ENCODE measurements at regions not wholly inside any gene's neighbourhood (a gene's known extent, or its start where the extent isn't known, plus 50 kb on each side); places are given as distances from the start of the nearest gene placed in this dataset.

- no peak for DNase-seq
Observed at GRCh38 chr15:96538491-96538890, 208.0 kb downstream of the NR2F2 start.

DNA sequence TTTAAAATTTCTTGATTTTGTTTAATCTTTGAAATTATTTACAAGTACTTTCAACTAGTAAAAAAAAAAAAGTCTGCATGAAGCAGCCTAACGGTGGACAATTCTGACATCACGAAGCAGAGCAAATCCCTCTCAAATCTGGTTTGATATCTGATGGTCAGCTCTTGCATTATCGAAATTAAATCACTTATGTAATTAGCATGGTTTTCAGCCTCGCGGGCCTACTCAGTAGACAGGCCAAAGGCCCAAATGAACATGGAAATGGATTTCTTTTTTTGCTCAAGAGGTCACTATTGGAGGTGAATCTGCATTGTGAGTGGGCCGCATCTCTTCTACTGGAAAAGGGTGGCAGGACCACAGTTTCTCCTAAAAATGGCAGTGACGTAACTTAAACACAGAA, 209.8 kb downstream of the NR2F2 start:
- DNase-seq = no peak

DNA sequence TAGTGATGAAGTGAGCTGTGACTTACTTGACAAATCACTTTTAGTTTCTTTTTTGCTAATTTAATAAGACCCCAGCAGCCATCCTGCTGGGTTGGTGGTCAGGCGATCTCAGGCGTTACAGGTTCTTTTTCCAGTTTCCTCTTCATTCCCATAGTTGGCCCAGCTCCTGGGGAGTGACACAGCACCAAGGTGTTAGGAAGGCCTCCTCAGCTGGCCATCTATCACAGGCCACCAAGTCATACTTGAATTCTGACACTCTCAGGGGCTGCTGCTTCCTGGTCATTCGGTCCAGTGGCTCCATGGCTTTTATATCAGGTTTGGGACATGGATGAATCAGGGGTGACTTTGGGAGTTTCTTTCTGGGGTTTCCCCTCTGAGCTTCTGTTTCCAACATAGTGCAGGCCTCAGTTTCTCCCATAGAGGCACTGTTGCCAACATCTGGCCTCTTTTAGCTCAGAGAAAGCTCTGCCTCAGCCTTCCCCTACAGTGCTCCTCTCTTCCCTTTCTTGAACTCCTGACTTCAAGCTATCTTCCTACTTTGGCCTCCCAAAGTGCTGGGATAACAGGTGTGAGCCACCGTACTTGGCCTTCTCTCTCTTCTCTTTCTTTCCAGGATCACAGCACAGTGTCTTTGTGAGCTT, 211.8 kb downstream of the NR2F2 start:
- DNase-seq = no peak

GRCh38 chr15:96544162-96544756, 213.8 kb downstream of the NR2F2 start:
- no peak for DNase-seq

DNA sequence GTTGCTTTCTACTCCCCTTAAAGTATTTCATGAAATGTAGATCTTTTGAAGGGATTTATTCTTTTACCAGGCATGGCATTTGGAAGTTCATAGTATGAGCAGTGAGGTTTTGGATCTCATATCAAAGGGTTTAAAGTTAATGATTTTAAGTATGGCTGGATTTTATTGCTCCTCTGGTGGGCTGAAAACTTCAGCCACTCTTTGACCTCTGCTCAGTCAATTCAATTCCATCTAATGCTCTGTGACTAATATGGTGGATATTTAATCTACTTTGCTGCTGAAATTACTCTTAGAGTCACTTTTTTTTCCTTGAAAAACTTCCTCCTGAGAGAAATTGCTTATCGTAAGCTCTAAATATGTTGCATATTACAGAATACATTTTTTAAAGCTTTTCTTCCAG, 218.6 kb downstream of the NR2F2 start:
- DNase-seq = no peak

DNA sequence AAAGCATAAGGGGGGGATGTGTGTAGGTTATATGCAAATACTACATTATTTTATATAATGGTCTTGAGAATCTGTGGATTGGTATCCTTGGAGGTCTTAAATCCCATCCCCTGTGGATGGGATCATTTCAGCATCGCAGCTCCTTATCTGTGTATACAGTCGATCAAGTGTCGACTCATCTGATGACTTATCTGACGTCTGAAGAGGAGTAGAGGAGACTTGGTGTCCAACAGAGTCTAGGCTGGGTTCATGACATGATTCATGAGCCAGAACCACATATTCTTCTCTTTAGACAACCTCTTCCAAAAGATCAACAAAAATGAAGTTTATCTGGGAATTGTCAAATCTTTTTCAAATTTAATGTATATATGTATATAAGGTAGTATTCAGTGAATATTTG, 220.7 kb downstream of the NR2F2 start:
- no peak for DNase-seq

DNA sequence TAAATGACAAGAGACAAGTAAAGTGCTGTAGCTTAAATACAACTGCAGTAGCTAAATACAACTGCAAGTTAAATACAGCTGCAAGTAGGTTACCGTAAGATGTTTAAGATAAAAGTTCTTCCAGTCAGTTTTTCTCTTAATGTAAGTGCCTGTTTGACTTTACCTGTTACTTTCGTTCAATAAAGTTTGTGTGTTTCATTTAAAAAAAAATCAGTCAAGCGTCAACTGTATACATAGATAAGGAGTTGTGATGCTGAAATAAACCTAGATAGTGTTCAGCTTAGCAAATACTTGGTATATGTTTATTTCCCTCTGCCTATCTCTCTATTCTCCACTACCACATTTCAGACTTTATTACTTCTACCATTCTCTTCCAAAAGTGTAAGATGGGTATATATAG, 221.2 kb downstream of the NR2F2 start:
- DNase-seq = no peak

GRCh38 chr15:96553006-96553405, 222.5 kb downstream of the NR2F2 start:
- DNase-seq = no peak

DNA sequence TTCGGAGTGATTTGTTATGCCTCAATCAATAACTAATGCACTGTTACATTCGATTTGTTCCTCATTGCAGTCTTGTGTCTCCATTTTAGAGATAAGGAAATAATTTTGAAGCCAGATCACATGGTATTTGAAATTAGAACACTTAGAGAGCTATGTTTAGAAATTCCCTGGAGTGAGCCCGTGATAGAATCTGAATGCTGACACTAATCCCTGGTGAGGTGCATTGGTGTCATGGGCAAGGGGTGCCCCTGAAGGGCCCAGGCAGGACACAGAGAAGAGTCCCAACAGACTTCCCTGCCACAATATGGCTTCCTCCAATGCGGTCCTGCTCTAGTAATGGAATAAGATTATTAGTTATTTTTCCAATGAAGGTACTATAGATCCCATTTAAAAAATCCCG, 223.0 kb downstream of the NR2F2 start:
- DNase-seq = no peak

DNA sequence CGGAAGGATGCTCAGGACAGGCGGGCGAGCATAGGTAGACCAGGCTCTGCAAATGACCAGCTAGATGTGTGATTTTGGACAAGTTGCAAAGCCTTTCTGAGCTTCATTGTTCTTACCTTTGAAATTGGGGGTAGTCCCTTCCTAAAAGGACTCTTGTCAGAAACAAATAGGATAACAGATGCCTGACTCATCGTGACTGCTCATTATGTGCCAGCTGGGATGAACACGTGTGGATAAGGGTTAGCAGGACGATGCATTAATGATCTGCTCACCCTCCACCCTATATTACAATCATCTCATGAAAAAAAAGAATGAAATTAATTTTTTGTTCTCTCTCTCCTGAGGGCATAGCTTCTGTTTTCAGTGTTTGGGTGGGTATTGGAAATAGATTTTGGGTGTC, 223.4 kb downstream of the NR2F2 start:
- DNase-seq = no peak

DNA sequence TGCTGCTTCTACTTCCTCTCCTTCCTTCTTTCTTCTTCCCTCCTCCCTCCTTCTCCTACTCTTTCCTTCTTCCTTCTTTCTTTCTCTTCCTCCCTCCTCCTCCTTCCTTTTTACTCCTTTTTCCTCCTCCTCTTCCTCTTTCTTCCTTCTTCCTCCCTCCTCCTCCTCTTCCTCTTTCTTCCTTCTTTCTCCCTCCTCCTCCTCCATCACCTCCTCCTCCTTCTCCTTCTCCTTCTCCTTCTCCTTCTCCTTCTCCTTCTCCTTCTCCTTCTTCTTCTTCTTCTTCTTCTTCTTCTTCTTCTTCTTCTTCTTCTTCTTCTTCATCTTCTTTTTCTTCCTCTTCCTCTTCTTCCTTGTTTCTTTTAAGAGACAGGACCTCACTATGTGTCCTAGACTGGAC, 224.0 kb downstream of the NR2F2 start:
- no peak for DNase-seq

GRCh38 chr15:96559087-96559486, 228.6 kb downstream of the NR2F2 start:
- DNase-seq = no peak

GRCh38 chr15:96559631-96560030, 229.1 kb downstream of the NR2F2 start:
- no peak for DNase-seq

GRCh38 chr15:96560246-96560895, 229.9 kb downstream of the NR2F2 start:
- no peak for DNase-seq

GRCh38 chr15:96561593-96561992, 231.1 kb downstream of the NR2F2 start:
- no peak for DNase-seq

DNA sequence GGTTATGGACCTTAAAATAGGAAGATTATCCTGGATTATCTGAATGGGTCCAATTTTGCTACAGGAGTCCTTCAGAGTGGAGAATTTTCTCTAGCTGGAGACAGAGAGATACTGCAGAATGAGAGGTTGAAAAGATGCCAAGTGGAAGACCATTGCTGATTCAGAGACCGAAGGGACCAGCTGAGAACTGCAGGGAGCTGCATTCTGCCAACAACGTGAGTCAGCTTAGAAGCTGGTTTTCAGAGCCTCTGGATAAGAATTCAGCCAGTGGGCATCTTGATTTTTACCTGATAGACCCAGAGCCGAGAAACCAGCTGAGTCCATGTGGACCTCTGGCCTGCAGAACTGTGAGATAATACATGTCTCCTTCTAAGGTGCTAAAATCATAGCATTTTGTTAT, 234.0 kb downstream of the NR2F2 start:
- DNase-seq = no peak

- no peak for DNase-seq
Observed at GRCh38 chr15:96565266-96565665, 234.8 kb downstream of the NR2F2 start.

GRCh38 chr15:96574782-96575181, 244.3 kb downstream of the NR2F2 start:
- DNase-seq = no peak

GRCh38 chr15:96576596-96576995, 246.1 kb downstream of the NR2F2 start:
- DNase-seq = no peak

GRCh38 chr15:96578393-96578792, 247.9 kb downstream of the NR2F2 start:
- DNase-seq = no peak

- no peak for DNase-seq
Observed at GRCh38 chr15:96581371-96581770, 250.9 kb downstream of the NR2F2 start.

- no peak for DNase-seq
Observed at GRCh38 chr15:96582473-96582872, 252.0 kb downstream of the NR2F2 start.

DNA sequence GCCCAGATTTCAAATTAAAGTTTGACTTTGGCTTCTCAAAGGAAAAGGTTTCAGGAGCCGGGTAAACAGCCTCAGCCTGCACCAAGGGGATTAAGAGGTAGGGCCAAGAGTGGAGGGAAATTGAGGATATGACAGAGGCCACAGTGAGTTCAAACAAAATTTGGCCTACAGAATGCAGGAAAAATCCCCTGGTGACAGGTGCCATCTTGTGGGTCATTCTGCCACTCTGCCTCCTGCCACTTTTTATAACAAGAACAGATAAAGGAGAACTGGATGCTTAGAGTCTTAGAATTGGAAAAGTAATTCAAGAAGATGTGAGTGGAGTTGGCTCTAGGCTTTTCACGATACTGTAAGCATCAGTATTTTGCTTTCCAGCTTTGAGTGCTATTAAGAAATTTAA, 253.2 kb downstream of the NR2F2 start:
- DNase-seq = no peak

GRCh38 chr15:96585484-96586386, 255.2 kb downstream of the NR2F2 start:
- DNase-seq = no peak

All from CD4-positive, alpha-beta T cell treated with Interleukin-4 for 1 hour (primary cell).